ENCODE measurements at regions not wholly inside any gene's neighbourhood (a gene's known extent, or its start where the extent isn't known, plus 50 kb on each side); places are given as distances from the start of the nearest gene placed in this dataset.
"Not testable (repeated sequence)": the region's sequence is repeated elsewhere in the genome, so short reads cannot be mapped to it uniquely, and the experiment has no call there.

- WGBS, 3 donors = 89 to 97% (median 95%) methylated on average over 1 of the region's 1 CpG
- no peak overlapping the region for H3K27ac ChIP-seq (ENCODE audit: low read depth, low read length)
Observed at GRCh38 chr10:64956441-64956840, 1435.2 kb downstream of the REEP3 start.

GRCh38 chr10:64959116-64959515 is 1437.9 kb downstream of the REEP3 start:
- WGBS, 3 donors = 85 to 91% (median 88%) methylated on average over 1 of the region's 1 CpG
- no peak overlapping the region for H3K27ac ChIP-seq (ENCODE audit: low read depth, low read length)

DNA sequence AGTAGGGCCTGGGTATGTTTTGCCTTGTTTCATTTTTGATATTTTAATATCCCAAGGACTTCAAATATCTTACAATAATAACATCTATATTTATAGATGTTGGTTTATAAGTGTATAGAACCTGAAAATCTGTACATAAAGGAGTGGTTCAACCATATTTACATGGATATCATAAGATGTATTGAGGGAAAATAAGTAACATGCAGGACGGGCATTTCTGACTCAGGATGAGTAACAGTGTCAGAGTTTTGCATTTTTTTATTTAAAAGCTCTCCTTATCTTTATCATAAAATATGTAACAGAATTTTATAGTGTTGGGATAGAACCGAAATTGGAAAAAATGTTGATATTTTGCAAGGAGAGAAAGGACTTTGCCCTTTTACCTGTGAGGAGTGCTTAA is 1438.7 kb downstream of the REEP3 start:
- 59 to 84% (median 71%) methylated on average over 2 of the region's 2 CpGs for WGBS, 3 donors
- no peak overlapping the region for H3K27ac ChIP-seq (ENCODE audit: low read depth, low read length)

DNA sequence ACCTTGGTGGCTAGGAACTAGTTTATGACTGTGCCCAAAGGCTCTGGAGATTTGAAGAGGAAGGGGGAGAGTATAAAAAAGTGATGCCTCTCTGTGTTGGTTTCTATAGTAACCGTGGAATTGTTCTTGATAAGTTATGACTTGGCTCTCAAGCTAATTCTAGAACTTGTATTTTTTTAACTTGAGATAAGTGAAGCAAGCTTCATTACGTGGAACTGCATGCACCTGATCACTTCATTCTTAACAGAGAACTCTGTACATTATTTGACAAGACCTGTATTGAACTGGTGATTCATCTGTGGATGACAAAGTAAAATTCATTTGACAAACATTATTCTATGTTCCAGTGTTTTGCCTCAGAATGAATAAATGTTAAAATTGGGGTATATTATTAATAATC is 1452.2 kb downstream of the REEP3 start:
- WGBS, 3 donors = 31 to 58% (median 54%) methylated on average over 2 of the region's 2 CpGs
- no peak overlapping the region for H3K27ac ChIP-seq (ENCODE audit: low read depth, low read length)

DNA sequence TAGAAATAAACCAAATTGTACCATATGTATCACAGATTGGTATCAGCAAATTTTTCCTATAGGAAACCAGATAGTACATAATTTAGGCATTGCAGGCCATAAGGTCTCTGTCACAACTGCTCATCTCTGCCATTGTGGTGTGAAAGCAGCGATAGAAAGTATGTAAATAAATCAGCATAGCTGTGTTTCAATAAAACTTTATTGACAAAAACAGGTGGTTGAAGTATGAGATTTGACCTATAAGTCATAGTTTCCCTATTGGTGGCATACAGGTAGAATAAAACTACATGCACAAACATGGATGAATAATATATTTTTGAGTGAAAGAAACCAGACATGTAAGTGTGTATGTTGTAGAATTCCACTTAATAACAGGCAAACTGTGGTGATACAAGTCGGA is 1454.9 kb downstream of the REEP3 start:
- H3K27ac ChIP-seq (ENCODE audit: low read depth, low read length) = no peak overlapping the region
- 80 to 86% (median 84%) methylated on average over 2 of the region's 2 CpGs for WGBS, 3 donors

DNA sequence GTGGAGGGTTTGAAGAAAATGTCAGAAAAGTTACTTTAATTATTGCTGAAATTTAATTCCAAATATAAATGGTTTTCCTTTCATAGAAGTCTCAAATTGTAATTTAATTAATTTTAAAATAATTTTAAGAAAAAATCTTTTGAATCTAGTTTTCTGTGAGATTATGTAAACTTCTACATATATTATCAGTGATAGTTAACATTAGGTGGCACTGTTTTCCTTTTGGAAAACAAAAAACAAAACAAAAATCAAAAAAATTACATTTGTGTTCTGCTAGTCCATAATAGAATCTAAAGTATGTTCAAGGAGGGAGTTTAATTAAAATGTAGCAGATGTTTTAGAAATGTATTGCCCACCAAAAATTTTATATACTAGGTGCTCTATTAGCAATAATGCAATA is 1456.7 kb downstream of the REEP3 start:
- no peak overlapping the region for H3K27ac ChIP-seq (ENCODE audit: low read depth, low read length)

GRCh38 chr10:64996886-64997285 is 1475.7 kb downstream of the REEP3 start:
- no peak overlapping the region for H3K27ac ChIP-seq (ENCODE audit: low read depth, low read length)
- WGBS, 3 donors = 90% methylated on average over 3 of the region's 3 CpGs

- no peak overlapping the region for H3K27ac ChIP-seq (ENCODE audit: low read depth, low read length)
- 41 to 56% (median 42%) methylated on average over 1 of the region's 1 CpG for WGBS, 3 donors
Observed at GRCh38 chr10:65010845-65011244, 1489.6 kb downstream of the REEP3 start.

DNA sequence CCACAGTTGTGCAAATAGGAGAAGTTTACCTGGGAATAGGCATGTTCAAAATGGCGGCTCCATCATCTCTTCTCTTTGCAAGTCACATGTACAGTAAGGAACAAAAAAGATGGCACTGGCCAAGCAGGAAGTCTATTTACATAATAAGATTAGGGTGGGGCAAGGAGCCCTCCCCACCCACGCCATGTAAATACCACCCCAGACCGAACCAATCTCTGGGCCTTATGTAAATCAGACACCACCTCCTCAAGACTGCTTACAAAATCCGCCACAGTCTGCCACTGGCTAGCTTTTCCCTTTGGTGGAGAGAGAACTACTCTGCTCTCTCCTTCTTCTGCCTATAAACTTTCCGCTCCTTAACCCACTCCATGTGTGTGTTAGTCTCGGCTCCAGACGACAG is 1496.3 kb downstream of the REEP3 start:
- WGBS, 3 donors = 90 to 92% (median 91%) methylated on average over 7 of the region's 7 CpGs
- H3K27ac ChIP-seq (ENCODE audit: low read depth, low read length) = no peak overlapping the region

- H3K27ac ChIP-seq (ENCODE audit: low read depth, low read length) = no peak overlapping the region
Observed at GRCh38 chr10:65024886-65025285, 1503.7 kb downstream of the REEP3 start.

- H3K27ac ChIP-seq (ENCODE audit: low read depth, low read length) = peak overlapping the region; percentile 38
Observed at GRCh38 chr10:65030263-65030662, 1509.1 kb downstream of the REEP3 start.

DNA sequence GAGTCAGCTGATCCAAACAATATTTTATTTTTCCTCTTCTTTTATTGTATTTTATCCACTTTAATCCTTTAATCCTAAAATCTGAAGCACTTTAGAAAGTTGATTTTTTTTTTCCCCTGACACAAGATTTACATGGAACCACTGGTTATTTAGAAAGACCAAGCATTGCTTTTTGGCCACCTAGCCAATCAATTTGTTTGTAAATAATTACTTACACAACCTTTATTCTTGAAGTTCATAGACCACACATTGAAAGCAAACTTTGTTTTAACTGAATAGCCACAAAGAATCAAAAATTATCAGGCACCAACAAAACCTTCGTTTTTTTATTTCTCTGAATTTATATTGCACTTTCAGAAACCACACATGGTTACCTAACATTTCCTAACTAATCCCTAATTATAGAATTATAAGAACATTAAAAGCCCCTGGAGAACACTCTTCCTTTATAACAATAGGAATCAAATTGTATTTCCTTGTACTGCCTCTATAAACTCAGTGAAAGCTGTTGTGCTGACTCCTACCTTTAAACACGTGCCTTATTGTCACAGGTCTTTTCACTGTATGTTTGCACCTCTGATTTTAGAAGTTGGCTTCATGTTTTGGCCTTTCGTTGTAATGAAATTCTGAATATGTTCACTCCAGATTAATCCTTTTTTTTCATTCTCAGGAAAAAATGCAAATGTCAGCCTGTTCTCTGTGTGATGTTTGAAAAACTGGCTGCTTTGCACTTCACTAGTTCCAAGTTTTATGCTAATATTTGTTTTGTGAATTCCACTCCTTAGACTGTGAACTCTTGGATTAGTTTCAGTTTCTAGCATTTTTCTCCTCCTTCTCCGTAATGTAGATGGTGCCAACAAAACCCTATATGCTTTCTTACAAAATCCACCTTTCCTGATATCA is 1511.9 kb downstream of the REEP3 start:
- no peak overlapping the region for H3K27ac ChIP-seq (ENCODE audit: low read depth, low read length)

DNA sequence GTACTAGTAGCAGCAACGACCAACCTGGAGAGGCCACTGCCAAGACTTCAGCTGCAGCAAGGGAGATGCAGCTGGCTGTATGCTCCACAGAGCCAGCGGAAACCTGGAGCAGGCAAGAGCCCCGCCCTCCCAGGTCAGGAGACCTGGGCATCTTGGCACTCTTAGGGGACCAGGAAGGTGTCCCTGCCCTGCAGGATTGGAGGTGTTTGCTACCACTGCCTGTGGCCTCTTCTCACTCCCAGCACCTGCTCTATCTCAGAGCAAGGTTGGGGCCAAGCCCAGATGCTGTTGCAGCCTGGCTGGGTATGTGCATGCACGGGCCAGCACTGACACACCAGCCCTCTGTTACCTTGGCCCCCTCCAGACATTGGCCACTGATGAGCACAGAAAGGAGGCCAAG is 1512.8 kb downstream of the REEP3 start:
- WGBS, 3 donors = 58 to 80% (median 76%) methylated on average over 4 of the region's 4 CpGs
- H3K27ac ChIP-seq (ENCODE audit: low read depth, low read length) = no peak overlapping the region

More for the DNA sequence above, 1511.9 kb downstream of the REEP3 start:
- 31 to 61% (median 52%) methylated on average over 4 of the region's 4 CpGs for WGBS, 3 donors

- no peak overlapping the region for H3K27ac ChIP-seq (ENCODE audit: low read depth, low read length)
Observed at GRCh38 chr10:65040796-65041195, 1519.6 kb downstream of the REEP3 start.

DNA sequence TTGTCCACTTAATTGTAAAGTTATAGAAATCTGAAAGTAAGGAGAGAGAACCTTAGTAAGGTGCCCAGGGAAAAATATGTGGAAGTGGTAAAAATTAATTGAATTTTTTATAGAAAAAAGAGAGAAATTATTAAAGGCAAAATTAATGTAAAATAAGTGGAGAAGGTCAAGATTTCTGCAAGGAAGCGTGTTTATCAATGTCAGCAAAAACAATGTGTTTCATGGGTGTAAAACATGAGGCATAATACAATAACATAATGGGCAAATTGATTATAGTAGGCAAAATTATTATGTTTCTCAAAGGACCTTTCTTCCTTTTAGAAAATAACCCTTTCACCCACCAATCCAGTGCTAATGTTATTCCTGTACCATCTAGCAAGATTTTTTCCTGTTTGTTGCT is 1520.1 kb downstream of the REEP3 start:
- H3K27ac ChIP-seq (ENCODE audit: low read depth, low read length) = no peak overlapping the region
- WGBS, 3 donors = 67 to 84% (median 79%) methylated on average over 1 of the region's 1 CpG

DNA sequence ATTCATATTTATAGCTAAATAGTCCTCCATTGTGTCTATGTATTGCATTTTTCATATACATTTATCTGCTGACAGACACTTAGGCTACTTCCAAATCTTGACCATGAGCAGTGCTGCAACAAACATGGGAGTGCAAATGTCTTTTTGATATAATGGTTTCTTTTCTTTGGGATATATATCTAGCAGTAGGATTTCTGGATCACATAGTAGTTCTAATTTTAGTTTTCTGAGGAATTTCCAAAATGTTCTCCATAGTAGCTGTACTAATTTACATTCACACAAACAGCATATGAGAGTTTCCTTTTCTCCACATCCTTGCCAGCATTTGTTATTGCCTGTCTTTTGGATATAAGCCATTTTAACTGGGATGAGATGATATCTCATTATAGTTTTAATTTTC is 1521.3 kb downstream of the REEP3 start:
- H3K27ac ChIP-seq (ENCODE audit: low read depth, low read length) = no peak overlapping the region

DNA sequence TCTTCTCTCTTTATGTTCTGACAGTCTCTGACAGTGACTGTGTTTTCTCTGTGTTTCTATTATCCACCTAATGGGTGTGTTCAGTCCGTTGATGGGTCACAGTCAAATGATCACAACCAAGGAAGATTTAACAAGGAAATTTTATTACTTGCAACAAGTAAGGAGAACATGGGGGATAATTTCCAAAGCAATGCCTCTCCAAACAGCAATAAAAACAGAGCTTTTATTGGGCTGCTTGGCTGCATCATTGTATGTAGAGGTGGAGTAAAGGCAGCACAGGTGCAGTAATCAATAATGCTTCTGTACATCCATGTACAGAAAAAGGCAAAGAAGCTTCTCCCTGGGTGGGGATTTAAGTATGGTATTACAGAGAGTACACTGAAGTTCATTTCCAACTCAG is 1525.6 kb downstream of the REEP3 start:
- H3K27ac ChIP-seq (ENCODE audit: low read depth, low read length) = no peak overlapping the region
- WGBS, 3 donors = 27 to 61% (median 60%) methylated on average over 1 of the region's 1 CpG

- 88 to 93% (median 89%) methylated on average over 6 to 18 of the region's 22 CpGs for WGBS, 3 donors
- H3K27ac ChIP-seq (ENCODE audit: low read depth, low read length) = not testable (repeated sequence)
Observed at GRCh38 chr10:65052111-65052510, 1530.9 kb downstream of the REEP3 start.

DNA sequence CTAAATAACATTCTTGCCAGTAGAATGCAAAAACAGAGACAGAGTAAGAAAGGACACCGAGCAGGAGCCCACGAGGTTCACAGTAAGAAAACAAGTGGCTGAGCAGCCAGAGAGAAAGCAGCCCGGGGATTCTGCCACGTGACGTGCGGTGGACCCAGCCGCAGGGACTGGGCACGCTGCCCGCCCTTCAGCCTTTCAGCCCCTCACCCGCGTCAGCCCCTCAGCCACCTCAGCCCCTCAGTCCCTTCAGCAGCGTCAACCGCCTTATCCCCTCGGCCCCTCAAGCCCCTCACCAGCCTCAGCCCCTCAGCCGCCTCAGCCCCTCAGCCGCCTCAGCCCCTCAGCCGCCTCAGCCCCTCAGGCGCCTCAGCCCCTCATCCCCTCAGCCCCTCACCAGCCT is 1532.2 kb downstream of the REEP3 start:
- 86 to 92% (median 87%) methylated on average over 9 to 18 of the region's 18 CpGs for WGBS, 3 donors
- not testable (repeated sequence) for H3K27ac ChIP-seq (ENCODE audit: low read depth, low read length)

DNA sequence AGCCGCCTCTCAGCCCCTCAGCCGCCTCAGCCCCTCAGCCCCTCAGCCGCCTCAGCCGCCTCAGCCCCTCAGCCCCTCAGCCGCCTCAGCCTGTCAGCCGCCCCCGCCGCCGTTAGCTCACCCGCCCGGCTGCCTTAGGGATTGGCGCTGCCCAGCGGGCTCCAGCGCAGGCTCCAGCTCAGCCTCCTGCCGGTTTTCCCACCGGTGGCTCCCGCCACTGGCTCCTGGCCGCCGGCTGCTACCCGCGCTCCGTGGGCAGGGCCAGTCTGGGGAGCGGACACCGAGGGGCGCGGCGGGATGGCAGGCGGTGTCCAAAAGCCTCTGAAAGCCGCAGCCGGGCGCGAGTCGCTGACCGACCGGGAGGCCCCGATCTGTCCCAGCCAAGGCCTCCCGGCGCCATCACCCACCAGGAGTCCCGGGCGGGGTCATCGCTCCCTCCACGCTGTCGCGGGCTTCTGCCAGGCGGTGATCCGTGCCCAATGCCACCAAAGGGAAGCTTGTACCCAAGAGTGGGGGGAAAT is 1532.7 kb downstream of the REEP3 start:
- 54 to 69% (median 61%) methylated on average over 31 to 46 of the region's 46 CpGs for WGBS, 3 donors
- H3K27ac ChIP-seq (ENCODE audit: low read depth, low read length) = not testable (repeated sequence)
